HEK293T (cell line): ENCODE measurements at regions not wholly inside any gene's neighbourhood (a gene's known extent, or its start where the extent isn't known, plus 50 kb on each side); places are given as distances from the start of the nearest gene placed in this dataset.

Source experiments
- CTBP1 ChIP-seq: fragments of 450-650 bp; IDR thresholded peaks from 2 replicates; pipeline ENCODE4 v1.6.1; 2016; ENCODE audit warnings: borderline replicate concordance
- FOXA1 ChIP-seq: fragments of 450-650 bp; IDR thresholded peaks from 2 replicates; pipeline ENCODE4 v1.6.1; 2016; ENCODE audit warnings: mild to moderate bottlenecking
- FOXM1 ChIP-seq: fragments of 450-650 bp; IDR thresholded peaks from 2 replicates; pipeline ENCODE4 v1.6.1; 2017; ENCODE audit warnings: mild to moderate bottlenecking, borderline replicate concordance
- NFRKB ChIP-seq: fragments of 450-650 bp; IDR thresholded peaks from 2 replicates; pipeline ENCODE4 v1.6.1; 2016; ENCODE audit warnings: mild to moderate bottlenecking, moderate library complexity

DNA sequence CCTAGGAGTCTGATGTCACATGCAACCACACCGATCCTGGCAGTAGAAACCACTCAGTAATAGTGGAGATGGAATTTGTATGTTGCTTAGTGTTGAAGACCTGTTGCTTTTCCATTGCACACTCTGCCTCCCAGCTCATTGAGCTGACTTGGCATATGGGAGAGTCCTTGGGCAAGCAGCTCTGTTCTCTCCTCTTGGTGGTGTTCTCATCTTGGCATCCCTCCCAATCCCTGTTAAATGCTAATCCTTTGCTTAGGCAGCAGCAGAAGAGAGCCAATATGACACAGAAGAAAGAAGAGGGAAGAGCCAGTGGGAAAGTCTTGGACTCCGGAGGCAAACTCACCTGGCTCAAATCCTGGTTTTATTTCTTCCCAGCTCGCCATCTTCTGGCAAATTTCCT, 178.0 kb upstream of the CAND1 start:
- TF ChIP-seq FOXA1: no peak
- TF ChIP-seq FOXM1: no peak
- no peak for TF ChIP-seq NFRKB
- no peak for TF ChIP-seq CTBP1
